ENCODE measurements at regions not wholly inside any gene's neighbourhood (a gene's known extent, or its start where the extent isn't known, plus 50 kb on each side); places are given as distances from the start of the nearest gene placed in this dataset.

DNA sequence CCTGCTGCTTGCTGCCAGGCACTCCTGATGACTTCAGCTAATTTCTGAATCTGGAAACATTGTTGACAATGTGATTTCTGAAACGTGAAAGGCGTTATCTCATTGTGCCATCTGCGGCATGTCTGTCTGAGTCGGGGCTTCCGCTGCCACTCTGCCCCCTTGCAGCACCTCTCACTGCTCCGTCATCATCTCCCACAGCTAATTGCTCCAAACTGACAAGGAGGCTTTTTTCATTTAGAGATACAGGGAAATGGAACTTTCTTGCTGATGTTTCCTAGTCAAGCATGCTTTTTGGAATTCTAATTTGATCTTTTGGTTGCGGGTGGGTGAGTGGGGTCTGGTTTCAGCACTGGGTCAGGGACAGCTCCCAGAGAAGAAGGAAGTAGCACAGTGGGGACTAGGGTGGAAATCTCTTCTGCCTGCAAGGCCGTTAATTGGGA is 233.5 kb downstream of the DHX35 start:
- no peak overlapping the region for H3K27ac ChIP-seq
- no peak for DNase-seq (ENCODE audit: low read depth, low spot score)

DNA sequence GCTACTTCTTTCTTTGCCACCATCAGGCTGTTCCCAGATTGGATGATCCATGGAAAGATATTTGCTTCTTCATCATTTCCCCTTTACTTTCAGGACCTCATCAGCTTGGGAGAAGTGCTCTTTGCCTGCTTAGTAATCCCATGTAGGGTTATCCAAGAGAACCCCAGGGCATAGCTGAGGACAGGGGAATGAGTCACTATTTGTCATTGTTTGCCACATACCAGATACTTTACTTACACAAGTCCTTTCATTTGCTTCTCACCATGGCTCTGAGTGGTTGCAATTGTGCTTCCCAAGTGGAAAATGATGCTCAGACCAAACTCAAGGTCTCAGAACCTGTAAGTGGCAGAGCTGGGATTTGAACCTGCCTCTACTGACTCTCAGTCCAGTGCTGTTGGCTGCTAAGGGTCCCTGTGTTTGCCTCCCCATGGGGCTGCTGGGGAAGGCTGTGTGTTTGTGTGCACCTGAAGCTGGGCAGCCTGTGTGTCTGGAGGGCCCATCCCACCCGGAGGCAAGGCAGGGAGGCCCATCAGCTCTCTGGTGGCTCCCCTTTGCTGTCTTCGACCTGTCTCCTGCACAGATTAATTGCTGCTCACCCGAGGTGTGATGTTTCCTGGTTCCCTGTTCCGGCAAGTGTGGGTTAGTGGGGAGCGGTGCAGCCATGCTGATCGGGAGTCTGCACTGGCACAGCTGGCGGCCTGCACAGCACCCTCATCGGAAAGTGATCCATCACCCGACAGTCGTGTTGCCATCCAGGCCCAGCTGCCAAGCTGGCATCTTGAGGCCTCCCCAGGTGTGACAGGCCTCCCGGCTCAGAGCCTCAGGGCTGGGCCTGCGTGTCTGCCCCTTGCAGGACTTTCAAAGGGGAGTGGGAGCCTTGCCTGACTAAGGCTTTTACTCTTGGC is 228.8 kb downstream of the DHX35 start:
- DNase-seq (ENCODE audit: low read depth, low spot score): peak; percentile 80

DNA sequence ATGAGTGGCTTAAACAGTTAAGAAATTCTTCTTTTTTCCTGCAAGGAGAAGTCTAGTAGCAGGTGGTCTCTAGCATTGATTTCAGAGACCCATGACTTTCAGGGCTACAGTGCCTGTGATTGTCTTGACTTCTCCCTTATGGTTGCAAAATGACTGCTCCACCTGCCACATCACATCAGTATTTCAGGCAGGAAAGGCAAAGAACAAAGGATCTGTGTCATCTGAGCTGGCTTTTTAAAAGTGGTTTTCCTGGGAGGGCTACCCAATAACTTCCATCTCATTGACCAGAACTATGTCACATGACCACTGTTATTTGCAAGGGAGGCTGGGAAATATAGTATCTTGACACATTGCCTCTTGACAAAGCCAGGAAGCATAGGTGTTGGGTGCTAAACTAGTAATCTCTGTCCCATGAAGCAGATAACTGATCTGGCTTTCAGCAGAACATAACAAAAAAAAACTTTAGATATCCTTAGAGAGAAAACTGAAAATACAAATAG is 226.2 kb downstream of the DHX35 start:
- H3K27ac ChIP-seq: no peak overlapping the region
- DNase-seq (ENCODE audit: low read depth, low spot score): no peak

More for the DNA sequence above, 228.8 kb downstream of the DHX35 start:
- H3K27ac ChIP-seq: no peak overlapping the region

DNA sequence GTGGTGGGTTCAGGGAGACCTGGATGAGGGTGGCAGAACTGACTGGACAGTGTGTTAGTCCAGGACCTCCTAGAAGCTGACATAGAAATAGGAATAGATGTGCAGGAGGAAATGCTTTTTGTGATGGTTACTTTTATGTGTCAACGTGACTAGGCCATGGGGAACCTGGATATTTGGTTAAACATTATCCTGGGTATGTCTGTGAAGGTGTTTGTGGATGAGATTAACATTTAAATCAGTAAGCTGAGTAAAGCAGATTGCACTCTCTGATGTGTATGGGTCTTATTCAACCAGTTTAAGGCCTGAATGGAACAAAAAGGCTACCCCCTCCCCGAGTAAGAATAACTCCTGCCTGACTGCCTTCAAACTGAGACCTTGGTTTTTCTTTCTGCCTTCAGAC is 219.3 kb downstream of the DHX35 start:
- no peak for DNase-seq (ENCODE audit: low read depth, low spot score)
- H3K27ac ChIP-seq: no peak overlapping the region

DNA sequence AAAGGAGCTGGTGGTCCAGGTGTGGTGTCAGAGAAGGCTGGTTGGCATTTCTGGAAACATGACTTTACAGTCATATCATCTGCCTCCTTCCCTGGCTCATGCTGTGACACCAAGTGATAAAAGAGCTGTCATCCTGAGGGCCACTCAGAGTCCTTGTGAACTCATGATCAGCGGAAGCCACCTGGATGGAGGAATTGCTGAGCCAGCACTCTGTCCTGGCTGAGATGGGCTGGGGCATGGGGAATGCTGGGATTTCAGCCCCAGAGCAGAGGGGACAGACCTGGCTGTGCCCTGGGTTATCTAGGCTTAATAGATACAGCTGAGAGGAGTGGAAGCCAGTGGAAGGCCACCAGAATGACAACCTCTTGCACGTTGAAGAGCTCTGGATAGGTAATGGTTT is 214.3 kb downstream of the DHX35 start:
- no peak for DNase-seq (ENCODE audit: low read depth, low spot score)
- no peak overlapping the region for H3K27ac ChIP-seq

DNA sequence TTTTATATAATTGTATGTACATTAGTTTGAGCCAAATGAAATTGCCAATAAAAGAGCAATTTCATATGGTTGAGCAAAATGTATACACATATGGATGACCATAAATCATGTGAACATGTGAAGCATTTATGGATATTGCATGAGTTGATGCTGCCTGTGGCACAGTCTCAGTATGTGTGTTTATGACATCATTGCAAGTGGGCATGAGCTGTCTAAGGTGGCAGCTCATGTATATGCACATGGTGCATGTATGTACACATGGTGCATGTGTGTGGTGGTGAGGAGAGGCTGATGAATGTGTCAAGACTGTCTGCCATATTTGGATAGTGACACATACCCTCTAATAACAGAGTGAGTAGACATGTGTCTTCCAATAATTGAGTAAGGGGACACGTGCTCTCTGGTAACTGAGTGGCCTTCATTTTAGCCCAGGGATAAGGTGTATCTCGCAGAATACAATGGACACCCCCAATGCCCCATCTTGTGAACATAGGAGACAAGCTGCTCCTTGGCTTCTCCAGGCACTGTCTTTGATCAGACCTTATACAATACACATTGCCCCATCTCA is 208.8 kb downstream of the DHX35 start:
- H3K27ac ChIP-seq: no peak overlapping the region
- no peak for DNase-seq (ENCODE audit: low read depth, low spot score)

DNA sequence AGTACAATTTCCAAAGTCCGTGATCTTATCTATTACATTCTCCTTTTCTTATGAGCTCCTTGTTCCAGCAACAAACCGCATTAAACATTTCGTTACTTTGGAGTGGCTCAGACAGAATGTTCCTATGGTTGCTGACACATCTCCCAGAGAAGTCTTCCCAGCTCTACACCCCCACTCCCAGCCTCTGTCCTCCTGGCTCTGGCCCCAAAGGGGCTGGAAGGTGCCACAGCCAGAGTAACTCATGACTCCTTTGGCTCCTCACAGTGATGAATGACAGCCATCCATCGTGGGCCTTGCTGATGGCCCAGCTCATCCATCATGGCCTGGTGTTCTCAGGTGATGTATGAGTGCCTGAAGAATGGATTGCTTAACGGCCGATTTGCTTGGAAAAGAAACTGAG is 203.0 kb downstream of the DHX35 start:
- no peak overlapping the region for H3K27ac ChIP-seq
- DNase-seq (ENCODE audit: low read depth, low spot score): no peak

DNA sequence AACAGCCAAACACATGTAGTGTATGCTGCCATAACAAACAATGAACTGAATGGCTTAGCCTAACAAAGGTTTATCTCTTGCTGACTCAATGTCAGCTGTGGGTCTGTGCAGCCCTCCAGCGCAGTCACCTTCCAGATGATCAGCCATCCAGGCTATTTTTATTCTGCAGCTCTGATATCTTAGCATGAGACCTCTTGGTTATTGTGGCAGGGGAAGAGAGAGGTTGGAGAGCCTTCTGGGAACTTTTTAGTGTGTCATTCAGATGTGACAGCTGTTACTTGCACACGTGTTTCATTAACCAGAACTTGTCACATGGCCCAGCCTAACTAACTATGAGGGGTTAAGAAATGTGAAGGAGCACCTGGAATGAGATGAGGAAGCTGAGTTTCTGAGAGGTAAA is 202.5 kb downstream of the DHX35 start:
- no peak overlapping the region for H3K27ac ChIP-seq
- DNase-seq (ENCODE audit: low read depth, low spot score): no peak

DNA sequence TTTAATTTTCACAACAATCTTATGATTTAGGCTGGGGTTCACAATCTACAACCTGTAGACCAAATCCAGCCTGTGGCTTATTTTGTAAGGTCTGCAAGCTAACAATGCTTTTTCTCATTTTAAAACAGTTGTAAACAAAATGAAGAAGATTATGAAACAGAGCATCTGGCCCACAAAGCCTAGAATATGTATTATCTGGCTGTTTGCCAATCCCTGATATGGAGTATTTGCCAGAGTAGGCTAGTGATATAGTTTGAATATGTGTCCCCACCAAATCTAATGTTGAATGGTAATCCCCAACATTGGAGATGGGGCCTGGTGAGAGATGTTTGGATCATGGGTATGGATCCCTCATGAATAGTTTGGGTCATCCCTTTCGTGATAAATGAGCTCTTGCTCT is 201.8 kb downstream of the DHX35 start:
- DNase-seq (ENCODE audit: low read depth, low spot score): no peak
- H3K27ac ChIP-seq: no peak overlapping the region

DNA sequence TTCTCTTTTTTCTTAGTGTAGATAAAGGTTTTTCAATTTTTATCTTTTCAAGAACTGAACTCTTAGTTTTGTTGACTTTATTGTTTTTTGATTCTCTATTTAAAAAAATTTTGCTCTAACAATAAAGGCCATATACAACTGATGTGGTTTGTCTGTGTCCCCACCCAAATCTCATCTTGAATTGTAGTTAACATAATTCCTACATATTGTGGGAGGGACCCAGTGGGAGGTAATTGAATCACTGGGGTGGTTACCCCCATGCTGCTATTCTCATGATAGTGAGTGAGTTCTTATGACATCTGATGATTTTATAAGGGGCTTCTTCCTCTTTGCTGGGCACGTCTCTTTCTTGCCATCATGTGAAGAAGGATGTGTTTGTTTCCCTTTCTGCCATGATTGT is 199.8 kb downstream of the DHX35 start:
- no peak for DNase-seq (ENCODE audit: low read depth, low spot score)
- no peak overlapping the region for H3K27ac ChIP-seq

DNA sequence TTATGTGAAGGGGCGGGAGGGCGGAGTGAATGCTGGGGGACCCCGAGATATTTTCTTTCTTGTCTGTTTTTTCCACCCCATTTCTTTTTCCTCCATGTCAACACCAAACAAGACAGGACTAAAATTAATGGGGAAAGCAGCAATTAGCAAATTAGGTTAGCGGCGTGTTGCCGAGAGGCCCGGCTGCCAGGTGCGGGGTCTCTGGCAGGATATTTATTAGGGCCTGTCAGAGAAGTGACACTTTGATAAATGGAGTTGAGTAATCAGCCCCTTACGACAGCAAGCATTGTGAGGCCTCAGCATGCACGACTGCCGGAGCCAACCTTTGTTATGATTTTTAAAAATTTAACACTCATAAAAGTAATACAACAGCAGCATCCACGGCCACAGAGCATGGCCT is 193.8 kb downstream of the DHX35 start:
- no peak for DNase-seq (ENCODE audit: low read depth, low spot score)
- H3K27ac ChIP-seq: no peak overlapping the region

DNA sequence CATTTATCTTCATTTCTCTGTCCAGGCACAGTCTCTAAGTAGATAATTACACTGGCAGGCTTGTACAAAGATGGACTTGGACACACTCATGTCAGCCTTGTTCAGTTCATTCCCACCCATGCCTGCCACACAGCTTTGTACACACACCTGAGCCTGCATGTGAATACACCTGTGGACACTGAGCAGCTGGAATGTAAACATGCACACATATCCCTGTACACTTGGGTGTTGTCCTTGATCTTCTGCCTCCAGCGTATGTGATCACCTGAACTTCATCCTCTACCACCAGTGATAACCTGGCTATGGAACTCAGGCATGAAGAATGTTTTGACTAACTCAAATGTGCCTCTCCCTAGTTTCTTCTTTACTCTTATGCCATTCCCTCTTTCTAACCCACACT is 190.6 kb downstream of the DHX35 start:
- DNase-seq (ENCODE audit: low read depth, low spot score): no peak
- H3K27ac ChIP-seq: no peak overlapping the region

DNA sequence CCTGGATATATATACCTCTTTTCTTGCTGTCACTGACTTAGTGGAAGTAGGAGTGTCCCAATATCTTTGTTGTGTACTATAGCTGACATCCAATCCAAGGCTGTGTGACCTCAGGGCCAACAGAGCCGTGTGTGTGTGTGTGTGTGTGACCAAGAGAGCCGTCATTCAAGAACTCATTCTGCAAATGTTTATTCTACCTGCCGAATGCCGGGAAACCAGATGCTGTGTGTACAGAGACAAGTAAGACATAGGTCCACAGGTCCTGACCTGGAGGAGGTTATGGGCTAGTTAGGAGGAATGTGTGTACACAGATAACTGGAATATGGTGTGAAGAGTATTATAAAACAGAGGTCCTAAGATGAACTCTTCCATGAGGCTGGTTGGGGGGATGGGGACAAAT is 190.0 kb downstream of the DHX35 start:
- no peak overlapping the region for H3K27ac ChIP-seq
- no peak for DNase-seq (ENCODE audit: low read depth, low spot score)

DNA sequence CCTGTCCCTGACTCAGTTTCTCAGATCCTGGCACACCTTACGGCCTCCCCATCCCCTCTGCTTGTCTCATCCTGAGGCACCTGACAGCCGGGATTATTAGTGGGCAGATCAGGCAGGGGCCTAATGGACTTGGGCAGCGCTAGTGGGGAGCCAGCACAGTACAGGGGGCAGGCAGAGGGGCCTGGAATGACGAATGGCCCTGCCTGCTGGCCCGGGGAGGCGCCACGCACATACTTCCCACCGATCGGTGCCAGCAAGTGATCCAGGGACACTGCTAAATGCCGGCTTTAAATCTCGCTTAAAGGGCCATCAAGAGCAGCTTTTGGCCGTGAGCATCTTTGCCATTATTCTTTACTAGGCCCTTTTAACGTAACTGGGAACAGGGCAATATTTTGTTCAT is 188.4 kb downstream of the DHX35 start:
- no peak for DNase-seq (ENCODE audit: low read depth, low spot score)
- no peak overlapping the region for H3K27ac ChIP-seq

DNA sequence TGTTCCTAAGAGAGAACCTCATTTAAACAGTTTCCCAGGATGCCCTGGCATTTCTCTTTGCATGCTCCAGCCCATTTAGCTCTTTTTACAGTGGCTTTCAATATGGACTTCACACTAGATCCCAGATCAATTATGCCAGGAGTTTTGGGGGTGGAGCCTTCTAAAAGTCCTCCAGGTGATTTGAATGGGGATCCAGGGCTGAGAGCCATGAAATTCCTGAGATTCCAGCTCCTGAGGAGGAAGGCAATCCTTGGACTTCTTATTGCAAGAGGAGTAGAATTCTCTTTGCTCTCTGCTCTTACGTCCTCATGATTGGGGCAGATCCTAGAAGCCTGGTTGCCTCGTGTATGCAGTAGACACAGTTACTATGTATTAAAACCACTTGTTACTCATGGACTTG is 184.2 kb downstream of the DHX35 start:
- no peak for DNase-seq (ENCODE audit: low read depth, low spot score)
- no peak overlapping the region for H3K27ac ChIP-seq

DNA sequence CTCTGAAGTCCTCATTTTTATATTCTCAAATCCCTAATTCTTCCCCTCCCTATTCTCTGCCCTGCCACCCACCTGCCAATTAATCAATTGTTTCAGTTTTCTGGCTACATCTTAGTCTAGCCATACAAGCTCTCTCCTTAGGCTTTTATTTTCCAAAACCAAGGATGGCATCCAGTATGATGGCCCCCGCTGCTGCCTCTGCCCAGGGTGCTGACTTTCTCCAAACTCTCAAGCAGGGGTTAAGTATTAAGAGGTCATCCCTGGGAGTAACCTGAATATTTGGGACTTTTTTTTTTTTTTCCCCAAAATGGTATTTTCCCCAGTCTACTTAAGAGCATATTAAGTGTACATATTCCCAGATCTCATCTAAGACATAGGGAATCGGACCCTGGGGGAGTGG is 183.8 kb downstream of the DHX35 start:
- DNase-seq (ENCODE audit: low read depth, low spot score): no peak
- H3K27ac ChIP-seq: no peak overlapping the region

DNA sequence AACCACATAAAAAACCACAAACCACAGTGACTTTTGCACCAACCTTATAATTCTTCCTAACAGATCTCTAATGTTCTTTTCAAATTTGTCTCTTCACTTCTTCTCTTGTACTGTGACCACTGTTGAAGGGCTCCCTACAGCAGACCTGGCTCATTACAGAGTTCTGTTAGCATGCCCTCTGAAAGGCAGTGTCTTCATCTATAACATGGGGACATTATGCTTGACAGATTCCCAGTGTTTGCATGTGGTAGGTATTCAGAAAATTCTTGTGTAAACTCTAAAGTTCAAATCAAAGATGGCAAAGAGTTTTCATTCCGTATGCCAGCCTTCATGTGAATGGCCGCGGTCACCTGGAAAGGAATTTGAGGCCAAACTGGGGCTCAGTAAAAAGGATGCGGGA is 182.6 kb downstream of the DHX35 start:
- no peak for DNase-seq (ENCODE audit: low read depth, low spot score)
- no peak overlapping the region for H3K27ac ChIP-seq

DNA sequence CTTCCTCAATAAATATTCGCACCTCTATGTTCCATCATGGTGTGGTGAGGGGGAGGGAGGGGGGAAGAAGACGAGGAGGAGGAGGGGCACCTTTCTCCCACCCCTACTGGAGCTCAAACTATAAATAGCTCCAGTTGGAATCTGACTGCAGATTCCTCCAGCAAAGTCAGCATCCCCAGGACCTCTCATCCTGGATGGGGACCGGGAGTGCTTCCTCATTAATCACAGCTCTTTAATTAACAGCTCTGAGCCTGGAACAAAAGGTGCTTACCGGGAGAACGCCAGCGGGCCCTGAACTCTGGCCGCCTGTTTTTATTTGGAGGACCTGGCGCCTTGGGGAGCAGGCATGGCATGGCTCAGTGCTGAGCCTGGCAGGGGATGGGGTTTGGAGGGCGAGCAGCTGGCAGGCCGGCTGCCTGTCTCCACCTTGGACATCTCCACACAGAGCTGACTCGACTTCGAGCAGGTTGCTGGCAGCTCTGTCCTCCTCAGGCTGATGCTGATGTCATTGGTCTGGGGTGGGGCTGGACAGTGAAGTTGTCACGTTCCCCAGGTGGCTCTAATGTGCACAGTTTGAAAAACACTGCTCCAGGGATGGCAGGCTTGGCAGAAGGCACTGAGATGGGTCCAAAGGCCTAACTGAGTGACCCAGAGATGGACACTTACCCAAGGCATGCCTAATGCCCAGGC is 180.4 kb downstream of the DHX35 start:
- DNase-seq (ENCODE audit: low read depth, low spot score): no peak
- no peak overlapping the region for H3K27ac ChIP-seq

DNA sequence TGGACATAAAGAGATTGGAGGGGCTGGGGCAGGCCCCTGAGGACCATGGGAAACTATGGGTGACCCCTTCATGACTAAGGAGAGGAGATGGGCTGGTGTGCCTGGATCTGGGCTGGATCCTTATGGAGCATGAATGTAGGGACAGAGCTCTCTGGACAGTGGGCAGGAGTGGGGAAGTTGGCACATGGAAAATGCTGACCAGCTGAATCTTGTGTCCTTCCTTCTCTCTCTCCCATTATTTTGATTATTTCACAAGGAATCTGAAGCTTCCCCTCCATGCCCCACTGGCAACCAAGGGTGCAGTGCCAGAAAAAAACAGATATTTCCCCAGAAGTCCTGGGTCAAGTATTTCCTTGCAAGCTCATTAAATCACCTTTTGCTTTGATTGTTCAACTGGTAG is 175.2 kb downstream of the DHX35 start:
- no peak overlapping the region for H3K27ac ChIP-seq
- DNase-seq (ENCODE audit: low read depth, low spot score): no peak

DNA sequence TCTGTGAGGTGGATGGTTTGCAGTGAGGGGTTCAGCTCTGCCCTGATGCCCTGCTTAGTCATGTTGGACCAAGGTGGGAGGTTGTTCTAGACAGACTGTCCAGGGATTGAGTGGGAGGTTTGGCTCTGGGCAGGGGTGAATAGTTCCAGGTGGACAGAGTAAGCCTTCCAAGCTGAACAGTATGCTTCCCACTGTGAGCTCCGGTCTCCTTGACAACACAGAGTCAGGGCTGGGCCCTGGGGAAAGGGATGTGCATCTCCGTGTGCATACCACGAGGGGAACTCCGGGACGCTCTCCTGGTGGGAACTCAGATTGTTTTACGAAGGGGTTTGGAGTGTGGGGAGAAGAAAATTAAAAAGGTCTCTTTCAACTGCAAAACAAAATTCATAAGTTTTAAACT is 174.7 kb downstream of the DHX35 start:
- H3K27ac ChIP-seq: no peak overlapping the region
- DNase-seq (ENCODE audit: low read depth, low spot score): no peak

DNA sequence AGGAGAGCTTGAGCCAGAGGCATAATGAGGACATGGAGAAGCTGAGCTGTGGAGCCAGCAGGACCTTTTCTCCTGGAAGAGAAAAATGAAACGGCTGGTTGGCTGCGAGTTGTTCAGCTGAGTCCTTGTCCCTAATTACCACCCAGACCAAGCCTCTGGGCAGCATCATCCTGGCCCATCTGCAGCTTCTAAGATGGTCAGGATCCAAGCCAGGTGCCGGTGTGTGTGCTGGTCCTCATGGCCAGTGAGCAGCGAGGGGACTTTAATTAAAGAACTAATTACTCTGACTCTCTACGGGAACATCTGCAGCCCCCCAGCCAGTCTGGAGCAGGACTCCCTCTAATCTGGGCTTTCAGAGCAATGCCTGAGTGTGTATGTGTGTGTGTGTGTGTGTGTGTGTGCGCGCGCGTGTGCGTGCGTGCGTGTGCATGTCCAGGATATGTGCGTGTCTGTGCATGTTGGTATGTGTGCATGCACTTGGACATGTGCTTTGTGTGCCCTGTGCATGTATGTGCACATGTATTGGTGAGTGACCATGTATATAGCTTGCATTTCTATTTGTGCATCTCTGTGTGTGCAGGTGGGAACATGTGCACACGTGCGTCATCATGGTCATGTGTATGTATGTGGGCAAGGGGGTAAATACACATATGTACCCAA is 173.9 kb downstream of the DHX35 start:
- DNase-seq (ENCODE audit: low read depth, low spot score): no peak
- no peak overlapping the region for H3K27ac ChIP-seq

All from epithelial cell of prostate (primary cell).